Activated CD4-positive, alpha-beta T cell treated with anti-CD3 and anti-CD28 coated beads for 36 hours (primary cell): ENCODE measurements at regions not wholly inside any gene's neighbourhood (a gene's known extent, or its start where the extent isn't known, plus 50 kb on each side); places are given as distances from the start of the nearest gene placed in this dataset.
"Not testable (repeated sequence)": the region's sequence is repeated elsewhere in the genome, so short reads cannot be mapped to it uniquely, and the experiment has no call there.

Experiments used
- ATAC-seq: fragments of 200-7000 bp; cut with Tn5 transposase; one replicate; pipeline ENCODE4 v1.10.0; 2021; ENCODE audit warnings: mild to moderate bottlenecking, moderate library complexity
- CTCF ChIA-PET: fragments of 350-600 bp; sonication (Branson Sonifier 250); formaldehyde crosslinking; loops from one replicate; lab custom pipeline; 2021; ENCODE audit warnings: antibody characterized with exemption; lab: Charles Lee
- POLR2A ChIA-PET: fragments of 350-600 bp; sonication (Branson Sonifier 250); formaldehyde crosslinking; loops from one replicate; lab custom pipeline; 2021; ENCODE audit warnings: antibody characterized with exemption, inconsistent platforms; lab: Charles Lee
- DNase-seq: peaks from one replicate; pipeline ENCODE4 v3.0.0-alpha.2; 2020
- H3K27ac Mint-ChIP-seq: one replicate; pipeline ENCODE4 v1.8.0; 2021; ENCODE audit warnings: mixed read lengths
- H3K27me3 Mint-ChIP-seq: one replicate; pipeline ENCODE4 v1.8.0; 2021; ENCODE audit warnings: mixed read lengths
- H3K36me3 Mint-ChIP-seq: one replicate; pipeline ENCODE4 v1.8.0; 2021; ENCODE audit warnings: low read depth, mixed read lengths
- H3K4me1 Mint-ChIP-seq: one replicate; pipeline ENCODE4 v1.8.0; 2021; ENCODE audit warnings: mixed read lengths
- H3K4me3 Mint-ChIP-seq: one replicate; pipeline ENCODE4 v1.8.0; 2021; ENCODE audit warnings: mild to moderate bottlenecking, moderate library complexity, mixed read lengths
- H3K9me3 Mint-ChIP-seq: one replicate; pipeline ENCODE4 v1.8.0; 2021; ENCODE audit warnings: low read depth, mixed read lengths
- intact Hi-C, 2 experiments: fragments of 100-400 bp; cut with DNase I in 1 of 2; cut with micrococcal nuclease in 1 of 2; formaldehyde crosslinking; loops; one replicate each; pipeline versions ENCODE4 v1.14.2 to v1.15.1; 2022 to 2024; cut with DNase I, micrococcal nuclease

GRCh38 chr5:37951946-37952721 is 112.3 kb upstream of the GDNF start:
- DNase-seq: no peak
- intact Hi-C loops: no loop called here
- Mint-ChIP-seq H3K27me3 (no peaks in the 10 kb centered on the region), H3K36me3 (no peaks in the 10 kb centered on the region), H3K27ac (no peak overlapping the region), H3K9me3 (peaks cover 2% of the 10 kb centered on the region), H3K4me3 (no peak overlapping the region), H3K4me1 (no peaks in the 10 kb centered on the region)
- ATAC-seq: no peak
- ChIA-PET CTCF (no interaction called here), POLR2A (no interaction called here)

GRCh38 chr5:37950436-37950835 is 110.6 kb upstream of the GDNF start:
- peaks cover 2% of the 10 kb centered on the region for H3K9me3 Mint-ChIP-seq
- DNase-seq: no peak
- CTCF ChIA-PET: interaction anchor here (0.5 to 1.5 kb wide), 2 partner anchors 212 to 537 kb away, joined by 3 to 4 read pairs; no protein-coding TSS in a partner anchor
- H3K27me3 Mint-ChIP-seq: no peaks in the 10 kb centered on the region
- intact Hi-C loops: no loop called here
- no peak overlapping the region for H3K4me3 Mint-ChIP-seq
- no peaks in the 10 kb centered on the region for H3K4me1 Mint-ChIP-seq
- no peak overlapping the region for H3K27ac Mint-ChIP-seq
- POLR2A ChIA-PET: no interaction called here
- ATAC-seq: no peak
- H3K36me3 Mint-ChIP-seq: no peaks in the 10 kb centered on the region

- ChIA-PET CTCF (interaction anchor here (0.8 kb wide), 1 partner anchor 11 kb away, joined by 4 read pairs; no protein-coding TSS in a partner anchor), POLR2A (no interaction called here)
- Mint-ChIP-seq H3K4me3 (no peak overlapping the region), H3K9me3 (no peaks in the 10 kb centered on the region), H3K36me3 (no peaks in the 10 kb centered on the region), H3K27ac (no peak overlapping the region), H3K4me1 (no peaks in the 10 kb centered on the region), H3K27me3 (no peaks in the 10 kb centered on the region)
- ATAC-seq (no peak), DNase-seq (no peak)
- intact Hi-C loops: no loop called here
Measured at GRCh38 chr5:37945446-37945845, 105.6 kb upstream of the GDNF start.

- POLR2A ChIA-PET, CTCF ChIA-PET, ATAC-seq, DNase-seq, H3K36me3 Mint-ChIP-seq, H3K4me3 Mint-ChIP-seq, H3K4me1 Mint-ChIP-seq, H3K9me3 Mint-ChIP-seq, H3K27ac Mint-ChIP-seq, intact Hi-C loops, H3K27me3 Mint-ChIP-seq: not testable (repeated sequence)
Measured at GRCh38 chr5:37943136-37943535, 103.3 kb upstream of the GDNF start.

GRCh38 chr5:37940931-37941623 is 101.2 kb upstream of the GDNF start:
- H3K36me3 Mint-ChIP-seq: no peaks in the 10 kb centered on the region
- H3K4me1 Mint-ChIP-seq: no peaks in the 10 kb centered on the region
- DNase-seq: no peak
- H3K4me3 Mint-ChIP-seq: no peak overlapping the region
- no peak overlapping the region for H3K27ac Mint-ChIP-seq
- ChIA-PET POLR2A (no interaction called here), CTCF (no interaction called here)
- intact Hi-C loops: no loop called here
- H3K27me3 Mint-ChIP-seq: no peaks in the 10 kb centered on the region
- ATAC-seq: no peak
- no peaks in the 10 kb centered on the region for H3K9me3 Mint-ChIP-seq

GRCh38 chr5:37938861-37939260 is 99.0 kb upstream of the GDNF start:
- CTCF ChIA-PET: no interaction called here
- Mint-ChIP-seq H3K4me1 (no peaks in the 10 kb centered on the region), H3K36me3 (no peaks in the 10 kb centered on the region), H3K9me3 (no peaks in the 10 kb centered on the region), H3K4me3 (no peak overlapping the region), H3K27me3 (no peaks in the 10 kb centered on the region), H3K27ac (no peak overlapping the region)
- POLR2A ChIA-PET: no interaction called here
- intact Hi-C loops: no loop called here
- DNase-seq (no peak), ATAC-seq (no peak)

GRCh38 chr5:37938076-37938852 is 98.4 kb upstream of the GDNF start:
- CTCF ChIA-PET: interaction anchor here (0.8 kb wide), 1 partner anchor 67 kb away, joined by 3 read pairs; no protein-coding TSS in a partner anchor
- no peak for ATAC-seq

GRCh38 chr5:37936091-37936490 is 96.2 kb upstream of the GDNF start:
- Mint-ChIP-seq H3K9me3 (no peaks in the 10 kb centered on the region), H3K27ac (no peak overlapping the region), H3K4me1 (no peaks in the 10 kb centered on the region), H3K27me3 (peaks cover 2% of the 10 kb centered on the region), H3K36me3 (no peaks in the 10 kb centered on the region), H3K4me3 (no peak overlapping the region)
- DNase-seq (no peak), ATAC-seq (no peak)
- intact Hi-C loops: no loop called here
- POLR2A ChIA-PET: no interaction called here
- CTCF ChIA-PET: no interaction called here

More at GRCh38 chr5:37938076-37938852, 98.4 kb upstream of the GDNF start:
- POLR2A ChIA-PET: no interaction called here
- intact Hi-C loops: no loop called here
- Mint-ChIP-seq H3K4me3 (no peak overlapping the region), H3K9me3 (no peaks in the 10 kb centered on the region), H3K4me1 (no peaks in the 10 kb centered on the region), H3K27ac (no peak overlapping the region), H3K27me3 (no peaks in the 10 kb centered on the region), H3K36me3 (no peaks in the 10 kb centered on the region)
- DNase-seq: no peak

- H3K27ac Mint-ChIP-seq: no peak overlapping the region
- POLR2A ChIA-PET: no interaction called here
- no peaks in the 10 kb centered on the region for H3K9me3 Mint-ChIP-seq
Measured at GRCh38 chr5:37933576-37933975, 93.7 kb upstream of the GDNF start.

GRCh38 chr5:37932450-37932849 is 92.6 kb upstream of the GDNF start:
- no peaks in the 10 kb centered on the region for H3K9me3 Mint-ChIP-seq
- peaks cover 5% of the 10 kb centered on the region for H3K27me3 Mint-ChIP-seq
- no peaks in the 10 kb centered on the region for H3K4me1 Mint-ChIP-seq
- intact Hi-C loops: no loop called here
- DNase-seq: no peak
- H3K4me3 Mint-ChIP-seq: no peak overlapping the region
- ChIA-PET POLR2A (no interaction called here), CTCF (no interaction called here)
- H3K27ac Mint-ChIP-seq: no peak overlapping the region
- ATAC-seq: no peak
- H3K36me3 Mint-ChIP-seq: no peaks in the 10 kb centered on the region

More at GRCh38 chr5:37933576-37933975, 93.7 kb upstream of the GDNF start:
- no peak overlapping the region for H3K4me3 Mint-ChIP-seq
- no peaks in the 10 kb centered on the region for H3K36me3 Mint-ChIP-seq
- CTCF ChIA-PET: interaction anchor here (0.8 kb wide), 1 partner anchor 16 kb away, joined by 3 read pairs; no protein-coding TSS in a partner anchor
- DNase-seq: no peak
- H3K4me1 Mint-ChIP-seq: no peaks in the 10 kb centered on the region
- ATAC-seq: no peak
- peaks cover 5% of the 10 kb centered on the region for H3K27me3 Mint-ChIP-seq
- intact Hi-C loops: no loop called here

- Mint-ChIP-seq H3K36me3 (no peaks in the 10 kb centered on the region), H3K27me3 (peaks cover 10% of the 10 kb centered on the region), H3K4me1 (no peaks in the 10 kb centered on the region), H3K4me3 (no peak overlapping the region), H3K9me3 (no peaks in the 10 kb centered on the region), H3K27ac (no peak overlapping the region)
- DNase-seq (no peak), ATAC-seq (no peak)
- POLR2A ChIA-PET: no interaction called here
- intact Hi-C loops: no loop called here
- CTCF ChIA-PET: interaction anchor here (0.6 kb wide), 1 partner anchor 418 kb away, joined by 3 read pairs; no protein-coding TSS in a partner anchor
Measured at GRCh38 chr5:37931541-37931940, 91.7 kb upstream of the GDNF start.
